Mesendoderm (in vitro differentiated cells): ENCODE measurements at regions not wholly inside any gene's neighbourhood (a gene's known extent, or its start where the extent isn't known, plus 50 kb on each side); places are given as distances from the start of the nearest gene placed in this dataset.
A peak's percentile ranks its signal among the peaks of the same experiment; 100 is the strongest.

ENCODE experiments used
- DNase-seq: peaks from one replicate; pipeline ENCODE4 v3.0.0; 2013
- H2AK5ac ChIP-seq: 2 replicates; pipeline ENCODE4 v1.6.1; 2013; ENCODE audit warnings: low read length, inconsistent platforms
- H2BK120ac ChIP-seq: 2 replicates; pipeline ENCODE4 v1.6.1; 2013; ENCODE audit warnings: low read depth, mild to moderate bottlenecking, low read length, moderate library complexity, mixed read lengths
- H2BK15ac ChIP-seq: replicated peaks from 2 replicates; pipeline ENCODE4 v1.6.1; 2013; ENCODE audit warnings: low read depth, mild to moderate bottlenecking, moderate library complexity
- H2BK5ac ChIP-seq: 2 replicates; pipeline ENCODE4 v1.6.1; 2013; ENCODE audit warnings: low read length, inconsistent platforms
- H3K18ac ChIP-seq: 2 replicates; pipeline ENCODE4 v1.6.1; 2013; ENCODE audit warnings: mild to moderate bottlenecking, low read length, mixed read lengths
- H3K23ac ChIP-seq: one replicate; pipeline ENCODE4 v1.6.1; 2013; ENCODE audit warnings: low read length
- H3K27ac ChIP-seq: 2 replicates; pipeline ENCODE4 v1.5.1; 2013; ENCODE audit warnings: low read depth, mild to moderate bottlenecking, inconsistent platforms, low read length, moderate library complexity
- H3K27me3 ChIP-seq: 2 replicates; pipeline ENCODE4 v1.6.1; 2013; ENCODE audit warnings: low read length, control low read depth, mild to moderate bottlenecking, inconsistent platforms; ENCODE audit not compliant: insufficient read depth, poor library complexity
- H3K36me3 ChIP-seq: 2 replicates; pipeline ENCODE4 v1.6.1; 2013; ENCODE audit warnings: low read length, inconsistent platforms; ENCODE audit not compliant: control insufficient read depth, insufficient read depth
- H3K4ac ChIP-seq: one replicate; pipeline ENCODE4 v1.6.1; 2013; ENCODE audit warnings: low read depth, mild to moderate bottlenecking, low read length, moderate library complexity
- H3K4me1 ChIP-seq: 2 replicates; pipeline ENCODE4 v1.6.1; 2013; ENCODE audit warnings: low read depth, low read length, inconsistent platforms; ENCODE audit not compliant: control insufficient read depth
- H3K4me2 ChIP-seq: 2 replicates; pipeline ENCODE4 v1.6.1; 2013; ENCODE audit warnings: low read length
- H3K4me3 ChIP-seq: 2 replicates; pipeline ENCODE4 v1.5.1; 2013; ENCODE audit warnings: mild to moderate bottlenecking, low read length
- H3K56ac ChIP-seq: one replicate; pipeline ENCODE4 v1.6.1; 2013; ENCODE audit warnings: low read length
- H3K79me1 ChIP-seq: 2 replicates; pipeline ENCODE4 v1.6.1; 2013; ENCODE audit warnings: low read length, inconsistent platforms
- H3K79me2 ChIP-seq: 2 replicates; pipeline ENCODE4 v1.6.1; 2013; ENCODE audit warnings: mild to moderate bottlenecking, low read length; ENCODE audit not compliant: control insufficient read depth, insufficient read depth
- H3K9ac ChIP-seq: 2 replicates; pipeline ENCODE4 v1.6.1; 2013; ENCODE audit warnings: low read length, inconsistent platforms
- H4K5ac ChIP-seq: one replicate; pipeline ENCODE4 v1.6.1; 2013; ENCODE audit warnings: low read length
- H4K8ac ChIP-seq: one replicate; pipeline ENCODE4 v1.6.1; 2013; ENCODE audit warnings: low read depth, mild to moderate bottlenecking, control low read depth, low read length, moderate library complexity
- whole genome bisulfite sequencing: extraction: QIAGEN DNeasy Blood & Tissue Kit; methylation state at CpG from one replicate; pipeline ENCODE4 v1.1.7; 2013; ENCODE audit warnings: low lambda C conversion rate, missing lambda C conversion rate; ENCODE audit not compliant: insufficient coverage; ENCODE audit errors: extremely low coverage; 5-methylcytosine and 5-hydroxymethylcytosine counted together

- Histone ChIP-seq H2BK5ac (no peak overlapping the region), H3K9ac (no peak overlapping the region), H3K4me1 (no peaks in the 10 kb centered on the region), H3K79me1 (no peaks in the 10 kb centered on the region), H4K5ac (no peak overlapping the region), H3K4me3 (no peak overlapping the region), H3K23ac (no peak overlapping the region), H3K18ac (no peak overlapping the region), H3K4me2 (no peak overlapping the region), H3K27me3 (no peaks in the 10 kb centered on the region), H2BK120ac (no peak overlapping the region), H2AK5ac (no peak overlapping the region), H3K56ac (no peak overlapping the region), H3K79me2 (no peaks in the 10 kb centered on the region), H2BK15ac (no peak overlapping the region), H4K8ac (no peak overlapping the region), H3K4ac (no peak overlapping the region), H3K27ac (no peak overlapping the region), H3K36me3 (no peaks in the 10 kb centered on the region)
- no CpG with 5 or more reads among the region's 3 CpGs for WGBS
- peak; percentile 4 for DNase-seq
These were observed 351.0 kb downstream of the BCKDHB start for GRCh38 chr6:80457439-80457933.

- WGBS: no CpG with 5 or more reads among the region's 3 CpGs
- Histone ChIP-seq H3K27ac (no peak overlapping the region), H3K79me2 (no peaks in the 10 kb centered on the region)
These were observed 350.4 kb downstream of the BCKDHB start for GRCh38 chr6:80456724-80457438.

GRCh38 chr6:80454661-80455365 is 348.3 kb downstream of the BCKDHB start:
- H2BK5ac ChIP-seq: no peak overlapping the region
- no peak overlapping the region for H2BK120ac ChIP-seq
- no CpG with 5 or more reads among the region's 4 CpGs for WGBS
- no peak overlapping the region for H3K4ac ChIP-seq
- H3K18ac ChIP-seq: no peak overlapping the region
- H2AK5ac ChIP-seq: no peak overlapping the region
- no peak overlapping the region for H3K56ac ChIP-seq
- no peaks in the 10 kb centered on the region for H3K79me1 ChIP-seq
- no peaks in the 10 kb centered on the region for H3K79me2 ChIP-seq
- H3K4me2 ChIP-seq: no peak overlapping the region
- H3K23ac ChIP-seq: no peak overlapping the region
- H3K9ac ChIP-seq: no peak overlapping the region
- no peak overlapping the region for H3K4me3 ChIP-seq
- DNase-seq: no peak
- no peak overlapping the region for H3K27ac ChIP-seq
- H4K5ac ChIP-seq: no peak overlapping the region
- no peaks in the 10 kb centered on the region for H3K4me1 ChIP-seq
- H4K8ac ChIP-seq: no peak overlapping the region
- H2BK15ac ChIP-seq: no peak overlapping the region
- no peaks in the 10 kb centered on the region for H3K27me3 ChIP-seq
- H3K36me3 ChIP-seq: no peaks in the 10 kb centered on the region

More at GRCh38 chr6:80456724-80457438, 350.4 kb downstream of the BCKDHB start:
- Histone ChIP-seq H2BK120ac (no peak overlapping the region), H4K8ac (no peak overlapping the region), H3K4me3 (no peak overlapping the region), H3K4ac (no peak overlapping the region), H3K36me3 (no peaks in the 10 kb centered on the region), H3K79me1 (no peaks in the 10 kb centered on the region), H3K27me3 (no peaks in the 10 kb centered on the region), H2AK5ac (no peak overlapping the region), H2BK5ac (no peak overlapping the region), H3K18ac (no peak overlapping the region), H3K56ac (no peak overlapping the region), H3K4me2 (no peak overlapping the region), H3K4me1 (no peaks in the 10 kb centered on the region), H2BK15ac (no peak overlapping the region), H3K9ac (no peak overlapping the region), H3K23ac (no peak overlapping the region), H4K5ac (no peak overlapping the region)
- no peak for DNase-seq

- DNase-seq: no peak
These were observed 347.7 kb downstream of the BCKDHB start for GRCh38 chr6:80454197-80454596.

GRCh38 chr6:80449726-80450125 is 343.3 kb downstream of the BCKDHB start:
- no peak overlapping the region for H3K18ac ChIP-seq
- H3K79me1 ChIP-seq: no peaks in the 10 kb centered on the region

More at GRCh38 chr6:80454197-80454596, 347.7 kb downstream of the BCKDHB start:
- Histone ChIP-seq H3K18ac (no peak overlapping the region), H3K9ac (no peak overlapping the region), H4K5ac (no peak overlapping the region), H3K27me3 (no peaks in the 10 kb centered on the region), H3K27ac (no peak overlapping the region), H3K4me1 (no peaks in the 10 kb centered on the region), H2BK120ac (no peak overlapping the region), H3K79me2 (no peaks in the 10 kb centered on the region), H3K23ac (no peak overlapping the region), H3K4me2 (no peak overlapping the region), H3K4ac (no peak overlapping the region), H3K4me3 (no peak overlapping the region), H4K8ac (no peak overlapping the region), H2BK15ac (no peak overlapping the region), H2AK5ac (no peak overlapping the region), H2BK5ac (no peak overlapping the region), H3K79me1 (no peaks in the 10 kb centered on the region), H3K56ac (no peak overlapping the region), H3K36me3 (no peaks in the 10 kb centered on the region)
- no CpG with 5 or more reads among the region's 1 CpG for WGBS

More at GRCh38 chr6:80449726-80450125, 343.3 kb downstream of the BCKDHB start:
- WGBS: no CpG with 5 or more reads among the region's 1 CpG
- H3K4me2 ChIP-seq: no peak overlapping the region
- no peak overlapping the region for H3K4me3 ChIP-seq
- no peak overlapping the region for H3K9ac ChIP-seq
- no peak overlapping the region for H2BK5ac ChIP-seq
- DNase-seq: no peak
- no peak overlapping the region for H4K8ac ChIP-seq
- H3K27me3 ChIP-seq: no peaks in the 10 kb centered on the region
- H3K79me2 ChIP-seq: no peaks in the 10 kb centered on the region
- H3K27ac ChIP-seq: no peak overlapping the region
- no peak overlapping the region for H2BK120ac ChIP-seq
- no peak overlapping the region for H3K4ac ChIP-seq
- no peak overlapping the region for H4K5ac ChIP-seq
- H3K23ac ChIP-seq: no peak overlapping the region
- no peak overlapping the region for H2BK15ac ChIP-seq
- no peaks in the 10 kb centered on the region for H3K36me3 ChIP-seq
- H3K4me1 ChIP-seq: no peaks in the 10 kb centered on the region
- H2AK5ac ChIP-seq: no peak overlapping the region
- no peak overlapping the region for H3K56ac ChIP-seq
